ENCODE measurements at regions not wholly inside any gene's neighbourhood (a gene's known extent, or its start where the extent isn't known, plus 50 kb on each side); places are given as distances from the start of the nearest gene placed in this dataset.

DNA sequence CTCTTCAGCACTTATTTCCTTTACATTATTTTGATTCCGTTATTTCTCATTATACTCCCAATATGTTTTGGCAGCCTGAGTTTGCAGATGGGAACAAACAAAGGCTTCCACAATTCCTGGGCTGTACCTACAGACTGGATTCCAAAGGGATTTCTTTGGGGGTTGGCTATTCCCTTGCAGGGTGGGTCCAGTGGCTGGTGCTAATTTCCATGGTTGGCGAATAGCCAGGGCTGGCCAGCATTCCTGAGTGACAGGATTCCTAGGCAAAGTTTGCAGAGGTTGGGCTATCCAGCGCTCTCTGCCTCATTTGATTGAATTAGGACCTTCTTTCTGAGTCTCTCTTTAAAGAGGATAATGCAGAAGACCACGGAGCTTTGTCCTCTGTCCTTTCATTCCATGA is 207.4 kb downstream of the MAF start:
- TF ChIP-seq, protein P1, sequence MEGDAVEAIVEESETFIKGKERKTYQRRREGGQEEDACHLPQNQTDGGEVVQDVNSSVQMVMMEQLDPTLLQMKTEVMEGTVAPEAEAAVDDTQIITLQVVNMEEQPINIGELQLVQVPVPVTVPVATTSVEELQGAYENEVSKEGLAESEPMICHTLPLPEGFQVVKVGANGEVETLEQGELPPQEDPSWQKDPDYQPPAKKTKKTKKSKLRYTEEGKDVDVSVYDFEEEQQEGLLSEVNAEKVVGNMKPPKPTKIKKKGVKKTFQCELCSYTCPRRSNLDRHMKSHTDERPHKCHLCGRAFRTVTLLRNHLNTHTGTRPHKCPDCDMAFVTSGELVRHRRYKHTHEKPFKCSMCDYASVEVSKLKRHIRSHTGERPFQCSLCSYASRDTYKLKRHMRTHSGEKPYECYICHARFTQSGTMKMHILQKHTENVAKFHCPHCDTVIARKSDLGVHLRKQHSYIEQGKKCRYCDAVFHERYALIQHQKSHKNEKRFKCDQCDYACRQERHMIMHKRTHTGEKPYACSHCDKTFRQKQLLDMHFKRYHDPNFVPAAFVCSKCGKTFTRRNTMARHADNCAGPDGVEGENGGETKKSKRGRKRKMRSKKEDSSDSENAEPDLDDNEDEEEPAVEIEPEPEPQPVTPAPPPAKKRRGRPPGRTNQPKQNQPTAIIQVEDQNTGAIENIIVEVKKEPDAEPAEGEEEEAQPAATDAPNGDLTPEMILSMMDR (conservative IDR thresholded peaks at IDR 0.05; ENCODE audit: low read depth, low read length) = no peak
- TF ChIP-seq RAD21 (IDR thresholded peaks at IDR 0.05; ENCODE audit: low read length) (no peak), POLR2A (IDR thresholded peaks at IDR 0.05; ENCODE audit: low read depth, low read length) (no peak), BHLHE40 (IDR thresholded peaks at IDR 0.05; ENCODE audit: low read depth, low read length) (no peak), CEBPB (IDR thresholded peaks at IDR 0.05; ENCODE audit: low read depth, low read length) (no peak), RFX5 (IDR thresholded peaks at IDR 0.05; ENCODE audit: low read depth, low read length) (no peak), SMC3 (IDR thresholded peaks at IDR 0.05; ENCODE audit: low read depth, low read length) (no peak), NFE2L2 (IDR thresholded peaks at IDR 0.05; ENCODE audit: low read depth, low read length) (no peak), RCOR1 (IDR thresholded peaks at IDR 0.05; ENCODE audit: insufficient replicate concordance, low read length) (no peak), MXI1 (IDR thresholded peaks at IDR 0.05; ENCODE audit: borderline replicate concordance, low read depth, low read length) (no peak), MAZ (IDR thresholded peaks at IDR 0.05; ENCODE audit: borderline replicate concordance, low read depth, low read length) (no peak)
